Ishikawa (cell line): ENCODE measurements at regions not wholly inside any gene's neighbourhood (a gene's known extent, or its start where the extent isn't known, plus 50 kb on each side); places are given as distances from the start of the nearest gene placed in this dataset.

Experiments used
- CEBPB ChIP-seq: IDR thresholded peaks from 2 replicates; pipeline ENCODE4 v1.6.1; 2012
- CREB1 ChIP-seq: IDR thresholded peaks from 2 replicates; pipeline ENCODE4 v1.6.1; 2012; ENCODE audit warnings: low read depth
- EGR1 ChIP-seq: IDR thresholded peaks from 2 replicates; pipeline ENCODE4 v1.6.1; 2012
- EP300 ChIP-seq: IDR thresholded peaks from 2 replicates; pipeline ENCODE4 v1.6.1; 2012; ENCODE audit warnings: borderline replicate concordance
- FOXM1 ChIP-seq: IDR thresholded peaks from 2 replicates; pipeline ENCODE4 v1.6.1; 2012; ENCODE audit warnings: low read depth, borderline replicate concordance
- MAX ChIP-seq: IDR thresholded peaks from 2 replicates; pipeline ENCODE4 v1.6.1; 2012
- RAD21 ChIP-seq: IDR thresholded peaks from 2 replicates; pipeline ENCODE4 v1.6.1; 2012; ENCODE audit warnings: low read depth
- REST ChIP-seq: IDR thresholded peaks from 2 replicates; pipeline ENCODE4 v1.6.1; 2012; ENCODE audit warnings: low read depth, mild to moderate bottlenecking
- TAF1 ChIP-seq: IDR thresholded peaks from 2 replicates; pipeline ENCODE4 v1.6.1; 2012; ENCODE audit warnings: low read depth, mild to moderate bottlenecking
- TEAD4 ChIP-seq: IDR thresholded peaks from 2 replicates; pipeline ENCODE4 v1.6.1; 2012
- YY1 ChIP-seq: IDR thresholded peaks from 2 replicates; pipeline ENCODE4 v1.6.1; 2012; ENCODE audit warnings: low read depth

- TF ChIP-seq CEBPB (no peak), EGR1 (no peak), RAD21 (no peak), TEAD4 (no peak), REST (no peak), MAX (no peak), TAF1 (no peak), FOXM1 (no peak), EP300 (no peak), YY1 (no peak), CREB1 (no peak)
Observed at GRCh38 chr1:199574950-199575349, 452.6 kb upstream of the NR5A2 start.
